SK-N-SH treated with all-trans-retinoic acid at 6 μM for 48 hours (cell line): ENCODE measurements at regions not wholly inside any gene's neighbourhood (a gene's known extent, or its start where the extent isn't known, plus 50 kb on each side); places are given as distances from the start of the nearest gene placed in this dataset.

Source experiments
- ARNTL ChIP-seq: fragments of 450-650 bp; formaldehyde crosslinking; IDR thresholded peaks from 2 replicates; pipeline ENCODE4 v1.5.0; 2020; ENCODE audit warnings: low read depth, mild to moderate bottlenecking, moderate library complexity, borderline replicate concordance
- CREB5 ChIP-seq: fragments of 250-450 bp; sonication (Bioruptor Pico); IDR thresholded peaks from 2 replicates; pipeline ENCODE4 v1.5.1; 2020; ENCODE audit warnings: low read depth, mild to moderate bottlenecking, moderate library complexity
- CSRNP3 ChIP-seq: fragments of 250-450 bp; sonication (Bioruptor Pico); IDR thresholded peaks from 2 replicates; pipeline ENCODE4 v1.5.1; 2021; ENCODE audit warnings: mild to moderate bottlenecking, moderate library complexity
- ESRRG ChIP-seq: fragments of 250-450 bp; sonication (Bioruptor Pico); IDR thresholded peaks from 2 replicates; pipeline ENCODE4 v1.6.1; 2021; ENCODE audit warnings: mild to moderate bottlenecking
- ISL1 ChIP-seq: fragments of 250-450 bp; sonication (Bioruptor Pico); IDR thresholded peaks from 2 replicates; pipeline ENCODE4 v2.1.2; 2022; ENCODE audit warnings: mild to moderate bottlenecking, moderate library complexity
- PATZ1 ChIP-seq: fragments of 250-450 bp; sonication (Bioruptor Pico); IDR thresholded peaks from 2 replicates; pipeline ENCODE4 v1.8.0; 2020; ENCODE audit warnings: mild to moderate bottlenecking, moderate library complexity, borderline replicate concordance
- RARB ChIP-seq: fragments of 250-450 bp; sonication (Bioruptor Pico); IDR thresholded peaks from 2 replicates; pipeline ENCODE4 v1.8.0; 2021; ENCODE audit warnings: mild to moderate bottlenecking, moderate library complexity
- TCF4 ChIP-seq: fragments of 250-450 bp; sonication (Bioruptor Pico); IDR thresholded peaks from 2 replicates; pipeline ENCODE4 v1.8.0; 2021; ENCODE audit warnings: mild to moderate bottlenecking, moderate library complexity, borderline replicate concordance
- TOX ChIP-seq: fragments of 250-450 bp; sonication (Bioruptor Pico); IDR thresholded peaks from 2 replicates; pipeline ENCODE4 v1.8.0; 2021; ENCODE audit warnings: mild to moderate bottlenecking, moderate library complexity, borderline replicate concordance
- ZFP30 ChIP-seq: fragments of 450-650 bp; formaldehyde crosslinking; IDR thresholded peaks from 2 replicates; pipeline ENCODE4 v1.5.0; 2022; ENCODE audit warnings: mild to moderate bottlenecking, moderate library complexity
- ZNF70 ChIP-seq: fragments of 450-650 bp; formaldehyde crosslinking; IDR thresholded peaks from 2 replicates; pipeline ENCODE4 v1.5.0; 2020; ENCODE audit warnings: mild to moderate bottlenecking, moderate library complexity
- TF ChIP-seq, protein P1 (sequence below): fragments of 250-450 bp; sonication (Bioruptor Pico); IDR thresholded peaks from 2 replicates; pipeline ENCODE4 v1.5.0; 2020; ENCODE audit warnings: mild to moderate bottlenecking, moderate library complexity
- TF ChIP-seq, protein P2 (sequence below): fragments of 250-450 bp; sonication (Bioruptor Pico); IDR thresholded peaks from 2 replicates; pipeline ENCODE4 v1.8.0; 2021; ENCODE audit warnings: low read depth, mild to moderate bottlenecking, moderate library complexity, borderline replicate concordance

DNA sequence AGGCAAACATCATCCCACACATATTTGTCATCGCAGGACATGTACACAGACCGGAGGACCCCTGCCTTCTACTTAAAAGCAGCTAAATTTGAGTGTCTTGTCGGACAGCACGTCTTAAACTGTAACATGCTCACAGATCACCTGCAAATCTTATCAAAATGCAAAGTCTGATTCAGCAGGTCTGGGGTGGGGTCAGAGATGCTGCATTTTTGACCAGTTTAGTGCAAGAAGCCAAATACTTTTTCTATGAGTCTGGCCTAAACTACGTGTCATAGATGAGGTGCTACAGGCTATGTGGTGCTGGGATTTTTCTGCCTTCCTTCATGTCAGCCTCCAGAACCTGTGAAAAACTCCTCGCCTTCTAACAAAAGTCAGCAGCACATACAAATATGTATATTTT is 178.8 kb upstream of the LHX5 start:
- TF ChIP-seq ARNTL (CRISPR knock-in tag) (no peak), CSRNP3 (CRISPR knock-in tag) (no peak), RARB (CRISPR knock-in tag) (no peak), CREB5 (CRISPR knock-in tag) (no peak), ESRRG (CRISPR knock-in tag) (no peak), ZFP30 (no peak), TOX (no peak), PATZ1 (no peak), ISL1 (CRISPR knock-in tag) (no peak), TCF4 (CRISPR knock-in tag) (no peak), ZNF70 (CRISPR knock-in tag) (no peak)
- TF ChIP-seq, protein P1, sequence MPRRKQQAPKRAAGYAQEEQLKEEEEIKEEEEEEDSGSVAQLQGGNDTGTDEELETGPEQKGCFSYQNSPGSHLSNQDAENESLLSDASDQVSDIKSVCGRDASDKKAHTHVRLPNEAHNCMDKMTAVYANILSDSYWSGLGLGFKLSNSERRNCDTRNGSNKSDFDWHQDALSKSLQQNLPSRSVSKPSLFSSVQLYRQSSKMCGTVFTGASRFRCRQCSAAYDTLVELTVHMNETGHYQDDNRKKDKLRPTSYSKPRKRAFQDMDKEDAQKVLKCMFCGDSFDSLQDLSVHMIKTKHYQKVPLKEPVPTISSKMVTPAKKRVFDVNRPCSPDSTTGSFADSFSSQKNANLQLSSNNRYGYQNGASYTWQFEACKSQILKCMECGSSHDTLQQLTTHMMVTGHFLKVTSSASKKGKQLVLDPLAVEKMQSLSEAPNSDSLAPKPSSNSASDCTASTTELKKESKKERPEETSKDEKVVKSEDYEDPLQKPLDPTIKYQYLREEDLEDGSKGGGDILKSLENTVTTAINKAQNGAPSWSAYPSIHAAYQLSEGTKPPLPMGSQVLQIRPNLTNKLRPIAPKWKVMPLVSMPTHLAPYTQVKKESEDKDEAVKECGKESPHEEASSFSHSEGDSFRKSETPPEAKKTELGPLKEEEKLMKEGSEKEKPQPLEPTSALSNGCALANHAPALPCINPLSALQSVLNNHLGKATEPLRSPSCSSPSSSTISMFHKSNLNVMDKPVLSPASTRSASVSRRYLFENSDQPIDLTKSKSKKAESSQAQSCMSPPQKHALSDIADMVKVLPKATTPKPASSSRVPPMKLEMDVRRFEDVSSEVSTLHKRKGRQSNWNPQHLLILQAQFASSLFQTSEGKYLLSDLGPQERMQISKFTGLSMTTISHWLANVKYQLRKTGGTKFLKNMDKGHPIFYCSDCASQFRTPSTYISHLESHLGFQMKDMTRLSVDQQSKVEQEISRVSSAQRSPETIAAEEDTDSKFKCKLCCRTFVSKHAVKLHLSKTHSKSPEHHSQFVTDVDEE (CRISPR knock-in tag): no peak
- TF ChIP-seq, protein P2, sequence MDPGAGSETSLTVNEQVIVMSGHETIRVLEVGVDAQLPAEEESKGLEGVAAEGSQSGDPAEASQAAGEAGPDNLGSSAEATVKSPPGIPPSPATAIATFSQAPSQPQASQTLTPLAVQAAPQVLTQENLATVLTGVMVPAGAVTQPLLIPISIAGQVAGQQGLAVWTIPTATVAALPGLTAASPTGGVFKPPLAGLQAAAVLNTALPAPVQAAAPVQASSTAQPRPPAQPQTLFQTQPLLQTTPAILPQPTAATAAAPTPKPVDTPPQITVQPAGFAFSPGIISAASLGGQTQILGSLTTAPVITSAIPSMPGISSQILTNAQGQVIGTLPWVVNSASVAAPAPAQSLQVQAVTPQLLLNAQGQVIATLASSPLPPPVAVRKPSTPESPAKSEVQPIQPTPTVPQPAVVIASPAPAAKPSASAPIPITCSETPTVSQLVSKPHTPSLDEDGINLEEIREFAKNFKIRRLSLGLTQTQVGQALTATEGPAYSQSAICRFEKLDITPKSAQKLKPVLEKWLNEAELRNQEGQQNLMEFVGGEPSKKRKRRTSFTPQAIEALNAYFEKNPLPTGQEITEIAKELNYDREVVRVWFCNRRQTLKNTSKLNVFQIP (CRISPR knock-in tag): no peak
